ENCODE measurements at regions not wholly inside any gene's neighbourhood (a gene's known extent, or its start where the extent isn't known, plus 50 kb on each side); places are given as distances from the start of the nearest gene placed in this dataset.
"Not testable (repeated sequence)": the region's sequence is repeated elsewhere in the genome, so short reads cannot be mapped to it uniquely, and the experiment has no call there.

GRCh38 chr3:89714237-89714636 lies 606.8 kb downstream of the EPHA3 start:
- H3K4me1 Mint-ChIP-seq (ENCODE audit: unreplicated experiment) = no peaks in the 10 kb centered on the region
- peaks cover 19% of the 10 kb centered on the region for H3K9me3 Mint-ChIP-seq (ENCODE audit: unreplicated experiment)
- H3K27ac Mint-ChIP-seq (ENCODE audit: unreplicated experiment) = no peak overlapping the region
- no peak for TF ChIP-seq CTCF (IDR thresholded peaks at IDR 0.05)
- no peaks in the 10 kb centered on the region for H3K36me3 Mint-ChIP-seq (ENCODE audit: unreplicated experiment)
- no peak for DNase-seq (ENCODE audit: extremely low spot score, unreplicated experiment)
- no peak overlapping the region for H3K4me3 Mint-ChIP-seq (ENCODE audit: unreplicated experiment)
- peaks cover 12% of the 10 kb centered on the region for H3K27me3 Mint-ChIP-seq (ENCODE audit: unreplicated experiment)

GRCh38 chr3:89740080-89740880 lies 632.9 kb downstream of the EPHA3 start:
- H3K4me1 Mint-ChIP-seq (ENCODE audit: unreplicated experiment) = no peaks in the 10 kb centered on the region
- peaks cover 10% of the 10 kb centered on the region for H3K27me3 Mint-ChIP-seq (ENCODE audit: unreplicated experiment)
- no peak overlapping the region for H3K4me3 Mint-ChIP-seq (ENCODE audit: unreplicated experiment)
- H3K36me3 Mint-ChIP-seq (ENCODE audit: unreplicated experiment) = no peaks in the 10 kb centered on the region
- no peak for TF ChIP-seq CTCF (IDR thresholded peaks at IDR 0.05)
- no peak overlapping the region for H3K27ac Mint-ChIP-seq (ENCODE audit: unreplicated experiment)
- no peaks in the 10 kb centered on the region for H3K9me3 Mint-ChIP-seq (ENCODE audit: unreplicated experiment)
- DNase-seq (ENCODE audit: extremely low spot score, unreplicated experiment) = no peak

- Mint-ChIP-seq H3K36me3 (ENCODE audit: unreplicated experiment) (no peaks in the 10 kb centered on the region), H3K27ac (ENCODE audit: unreplicated experiment) (no peak overlapping the region), H3K27me3 (ENCODE audit: unreplicated experiment) (peaks cover 14% of the 10 kb centered on the region), H3K4me1 (ENCODE audit: unreplicated experiment) (no peaks in the 10 kb centered on the region), H3K4me3 (ENCODE audit: unreplicated experiment) (no peak overlapping the region), H3K9me3 (ENCODE audit: unreplicated experiment) (no peaks in the 10 kb centered on the region)
- no peak for DNase-seq (ENCODE audit: extremely low spot score, unreplicated experiment)
- no peak for TF ChIP-seq CTCF (IDR thresholded peaks at IDR 0.05)
These were observed 633.4 kb downstream of the EPHA3 start for GRCh38 chr3:89740881-89741177.

GRCh38 chr3:89742546-89742945 lies 635.1 kb downstream of the EPHA3 start:
- H3K36me3 Mint-ChIP-seq (ENCODE audit: unreplicated experiment) = no peaks in the 10 kb centered on the region
- DNase-seq (ENCODE audit: extremely low spot score, unreplicated experiment) = no peak
- H3K4me1 Mint-ChIP-seq (ENCODE audit: unreplicated experiment) = no peaks in the 10 kb centered on the region
- H3K4me3 Mint-ChIP-seq (ENCODE audit: unreplicated experiment) = no peak overlapping the region
- H3K27me3 Mint-ChIP-seq (ENCODE audit: unreplicated experiment) = peaks cover 9% of the 10 kb centered on the region
- H3K9me3 Mint-ChIP-seq (ENCODE audit: unreplicated experiment) = no peaks in the 10 kb centered on the region
- no peak for TF ChIP-seq CTCF (IDR thresholded peaks at IDR 0.05)
- H3K27ac Mint-ChIP-seq (ENCODE audit: unreplicated experiment) = no peak overlapping the region

- H3K9me3 Mint-ChIP-seq (ENCODE audit: unreplicated experiment); H3K27ac Mint-ChIP-seq (ENCODE audit: unreplicated experiment); H3K36me3 Mint-ChIP-seq (ENCODE audit: unreplicated experiment); H3K4me3 Mint-ChIP-seq (ENCODE audit: unreplicated experiment); H3K27me3 Mint-ChIP-seq (ENCODE audit: unreplicated experiment); DNase-seq (ENCODE audit: extremely low spot score, unreplicated experiment); H3K4me1 Mint-ChIP-seq (ENCODE audit: unreplicated experiment): not testable (repeated sequence)
These were observed 640.3 kb downstream of the EPHA3 start for GRCh38 chr3:89747541-89748278.
